Liver (tissue), 8 donors: ENCODE measurements at regions not wholly inside any gene's neighbourhood (a gene's known extent, or its start where the extent isn't known, plus 50 kb on each side); places are given as distances from the start of the nearest gene placed in this dataset.

Source experiments
- DNase-seq: peaks from one replicate; pipeline ENCODE4 v3.0.0-alpha.2; 2017; ENCODE audit warnings: low spot score
- H3K27ac ChIP-seq, 2 donors: one replicate each; pipeline ENCODE4 v1.7.0; 2013; ENCODE audit warnings: inconsistent platforms in 2 of 2, low read length in 2 of 2, control low read depth in 1 of 2, low read depth in 1 of 2, mild to moderate bottlenecking in 1 of 2
- H3K27me3 ChIP-seq, 4 donors: one replicate each; pipeline versions ENCODE4 v1.6.1 to v1.7.0; 2013; ENCODE audit warnings: low read length in 3 of 4, inconsistent platforms in 1 of 4, mild to moderate bottlenecking in 1 of 4, moderate library complexity in 1 of 4; ENCODE audit not compliant: control insufficient read depth in 4 of 4, insufficient read depth in 4 of 4
- H3K36me3 ChIP-seq, 4 donors: one replicate each; pipeline versions ENCODE4 v1.6.1 to v1.7.0; 2013; ENCODE audit warnings: low read length in 3 of 4, mild to moderate bottlenecking in 3 of 4, low read depth in 1 of 4, moderate library complexity in 1 of 4; ENCODE audit not compliant: control insufficient read depth in 4 of 4, insufficient read depth in 3 of 4
- H3K4me1 ChIP-seq, 4 donors: one replicate each; pipeline versions ENCODE4 v1.6.1 to v1.7.0; 2013; ENCODE audit warnings: low read length in 3 of 4, mild to moderate bottlenecking in 3 of 4, moderate library complexity in 1 of 4; ENCODE audit not compliant: control insufficient read depth in 4 of 4, insufficient read depth in 4 of 4
- H3K4me3 ChIP-seq, 3 donors: one replicate each; pipeline versions ENCODE4 v1.6.1 to v1.7.0; 2013; ENCODE audit warnings: low read length in 3 of 3, control low read depth in 1 of 3, low read depth in 1 of 3, mild to moderate bottlenecking in 1 of 3
- H3K9ac ChIP-seq, 2 donors: one replicate each; pipeline ENCODE4 v1.7.0; 2013; ENCODE audit warnings: low read length in 2 of 2, mild to moderate bottlenecking in 2 of 2, moderate library complexity in 2 of 2, control low read depth in 1 of 2, low read depth in 1 of 2
- H3K9me3 ChIP-seq, 4 donors: one replicate each; pipeline versions ENCODE4 v1.6.1 to v1.7.0; 2013; ENCODE audit warnings: low read length in 3 of 4; ENCODE audit not compliant: control insufficient read depth in 4 of 4
- ATF3 ChIP-seq: IDR thresholded peaks from 2 replicates; pipeline ENCODE4 v1.6.1; 2016; ENCODE audit warnings: antibody characterized with exemption
- CTCF ChIP-seq: fragments of 150-350 bp; IDR thresholded peaks from 2 replicates; pipeline ENCODE4 v1.5.1; 2017; ENCODE audit warnings: improper control_type of control experiment, low read depth, low read length; ENCODE audit not compliant: missing input control
- FOXA1 ChIP-seq: IDR thresholded peaks from 2 replicates; pipeline ENCODE4 v1.6.1; 2016; ENCODE audit warnings: antibody characterized with exemption
- FOXA2 ChIP-seq: IDR thresholded peaks from 2 replicates; pipeline ENCODE4 v1.6.1; 2016; ENCODE audit warnings: antibody characterized with exemption
- GABPA ChIP-seq, 2 donors: IDR thresholded peaks in 1 of 2; conservative IDR thresholded peaks in 1 of 2; 2 replicates each; pipeline ENCODE4 v1.6.1; 2016; ENCODE audit warnings: antibody characterized with exemption in 2 of 2, mild to moderate bottlenecking in 1 of 2, moderate library complexity in 1 of 2
- HNF4A ChIP-seq, 2 donors: conservative IDR thresholded peaks; 2 replicates each; pipeline ENCODE4 v1.6.1; 2016; ENCODE audit warnings: antibody characterized with exemption in 2 of 2, mild to moderate bottlenecking in 2 of 2
- HNF4G ChIP-seq: IDR thresholded peaks from 2 replicates; pipeline ENCODE4 v1.6.1; 2016; ENCODE audit warnings: antibody characterized with exemption
- JUND ChIP-seq, 2 donors: IDR thresholded peaks; 2 replicates each; pipeline ENCODE4 v1.6.1; 2016; ENCODE audit warnings: antibody characterized with exemption in 2 of 2
- MAX ChIP-seq: IDR thresholded peaks from 2 replicates; pipeline ENCODE4 v1.6.1; 2016; ENCODE audit warnings: antibody characterized with exemption
- NR2F2 ChIP-seq: IDR thresholded peaks from 2 replicates; pipeline ENCODE4 v1.6.1; 2016; ENCODE audit warnings: antibody characterized with exemption
- RAD21 ChIP-seq, 2 donors: IDR thresholded peaks; 2 replicates each; pipeline ENCODE4 v1.6.1; 2016; ENCODE audit warnings: antibody characterized with exemption in 2 of 2, mild to moderate bottlenecking in 2 of 2
- REST ChIP-seq: IDR thresholded peaks from 2 replicates; pipeline ENCODE4 v1.6.1; 2016; ENCODE audit warnings: antibody characterized with exemption, mild to moderate bottlenecking
- SP1 ChIP-seq: IDR thresholded peaks from 2 replicates; pipeline ENCODE4 v1.6.1; 2018; ENCODE audit warnings: antibody characterized with exemption, mild to moderate bottlenecking
- TAF1 ChIP-seq: conservative IDR thresholded peaks from 2 replicates; pipeline ENCODE4 v1.6.1; 2016; ENCODE audit warnings: antibody characterized with exemption, mild to moderate bottlenecking
- YY1 ChIP-seq: IDR thresholded peaks from 2 replicates; pipeline ENCODE4 v1.6.1; 2016; ENCODE audit warnings: antibody characterized with exemption, mild to moderate bottlenecking
- ZBTB33 ChIP-seq: IDR thresholded peaks from 2 replicates; pipeline ENCODE4 v1.6.1; 2016; ENCODE audit warnings: antibody characterized with exemption
- WGBS: extraction: QIAGEN DNeasy Blood & Tissue Kit; methylation state at CpG from one replicate; pipeline ENCODE4 v1.1.7; 2013; 5-methylcytosine and 5-hydroxymethylcytosine counted together
- donor health status: healthy.
- donor health status: healthy.
- donor health status: healthy.
- donor health status: healthy.
- donor health status: healthy.

GRCh38 chr2:173496746-173497145, 142.1 kb downstream of the CDCA7 start:
- no peaks in the 10 kb centered on the region for H3K9me3 ChIP-seq
- no peaks in the 10 kb centered on the region for H3K36me3 ChIP-seq
- H3K4me3 ChIP-seq = no peak overlapping the region
- DNase-seq = no peak
- H3K27me3 ChIP-seq = no peaks in the 10 kb centered on the region
- no peak overlapping the region for H3K27ac ChIP-seq
- 87% methylated on average over 3 of the region's 3 CpGs for WGBS
- H3K4me1 ChIP-seq = no peaks in the 10 kb centered on the region
- no peak for TF ChIP-seq FOXA2
- no peak for TF ChIP-seq HNF4G
- TF ChIP-seq HNF4A (conservative IDR thresholded peaks at IDR 0.05) = no peak
- TF ChIP-seq YY1 = no peak
- TF ChIP-seq GABPA (IDR thresholded peaks at IDR 0.05 in 1 of 2, conservative IDR thresholded peaks at IDR 0.05 in 1 of 2) = no peak
- no peak for TF ChIP-seq ATF3
- no peak for TF ChIP-seq CTCF
- no peak for TF ChIP-seq NR2F2
- no peak for TF ChIP-seq MAX
- no peak for TF ChIP-seq FOXA1
- no peak for TF ChIP-seq REST
- no peak for TF ChIP-seq ZBTB33
- no peak overlapping the region for H3K9ac ChIP-seq

GRCh38 chr2:173500953-173501352, 146.3 kb downstream of the CDCA7 start:
- no peak overlapping the region for H3K27ac ChIP-seq
- no peak for TF ChIP-seq JUND (IDR thresholded peaks at IDR 0.05)
- no peak for TF ChIP-seq TAF1
- no peak for TF ChIP-seq YY1
- TF ChIP-seq HNF4A (conservative IDR thresholded peaks at IDR 0.05) = no peak
- no peak for TF ChIP-seq SP1
- no peak for TF ChIP-seq RAD21 (IDR thresholded peaks at IDR 0.05)
- H3K9me3 ChIP-seq = no peaks in the 10 kb centered on the region
- H3K4me3 ChIP-seq = no peak overlapping the region
- no peaks in the 10 kb centered on the region for H3K27me3 ChIP-seq
- 81% methylated on average over 1 of the region's 1 CpG for WGBS
- no peaks in the 10 kb centered on the region for H3K4me1 ChIP-seq
- DNase-seq = no peak
- no peak overlapping the region for H3K9ac ChIP-seq
- H3K36me3 ChIP-seq = no peaks in the 10 kb centered on the region
